TTC549 (cell line): ENCODE measurements at regions not wholly inside any gene's neighbourhood (a gene's known extent, or its start where the extent isn't known, plus 50 kb on each side); places are given as distances from the start of the nearest gene placed in this dataset.
"Not testable (repeated sequence)": the region's sequence is repeated elsewhere in the genome, so short reads cannot be mapped to it uniquely, and the experiment has no call there.

ENCODE experiments used
- FAIRE-seq: peaks from 2 replicates; lab custom pipeline; 2012; peaks lifted over from hg19 to GRCh38; lab: Jason Lieb, UNC

- FAIRE-seq: no peak
These were observed 1072.9 kb downstream of the REEP3 start for GRCh38 chr10:64594072-64594471.

GRCh38 chr10:64598600-64598999 lies 1077.4 kb downstream of the REEP3 start:
- FAIRE-seq: no peak

DNA sequence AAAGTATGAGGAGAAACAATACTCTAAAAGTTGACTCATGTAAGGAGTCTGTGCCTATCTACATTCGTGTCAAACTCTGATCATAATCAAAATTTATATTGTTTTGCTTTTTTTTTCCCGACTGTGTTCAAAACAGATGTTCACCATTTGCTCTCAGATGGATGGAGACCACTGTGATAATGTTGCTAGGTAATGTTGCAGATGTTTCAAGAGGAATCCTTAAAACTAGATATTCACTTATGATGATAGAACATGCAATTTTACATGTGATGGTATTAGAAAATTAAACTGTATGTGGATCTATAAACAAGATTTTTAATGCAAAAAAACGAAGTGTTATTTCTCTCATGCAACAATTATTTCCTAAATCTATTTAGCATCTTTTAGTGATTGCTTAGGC lies 1080.1 kb downstream of the REEP3 start:
- FAIRE-seq: no peak

DNA sequence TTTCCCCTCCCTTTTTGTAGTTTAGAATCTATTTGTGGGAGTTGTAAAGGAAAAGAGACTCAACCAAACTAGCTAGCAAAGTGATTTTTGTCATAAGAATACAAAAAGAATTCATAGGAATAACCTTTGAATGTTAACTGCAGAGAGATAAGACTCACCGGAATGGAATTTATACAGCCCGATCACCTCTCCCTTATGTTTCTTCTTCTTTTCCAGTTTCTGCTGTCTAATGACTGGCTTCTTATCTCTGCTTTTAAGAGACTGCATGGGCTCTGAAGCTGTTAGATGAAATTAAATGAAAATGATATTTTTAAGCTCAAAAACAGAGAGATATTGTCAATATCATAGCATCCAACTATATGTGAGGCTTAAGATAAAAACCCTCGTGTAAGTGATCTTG lies 1095.9 kb downstream of the REEP3 start:
- no peak for FAIRE-seq

- FAIRE-seq: no peak
These were observed 1097.9 kb downstream of the REEP3 start for GRCh38 chr10:64619102-64619501.

DNA sequence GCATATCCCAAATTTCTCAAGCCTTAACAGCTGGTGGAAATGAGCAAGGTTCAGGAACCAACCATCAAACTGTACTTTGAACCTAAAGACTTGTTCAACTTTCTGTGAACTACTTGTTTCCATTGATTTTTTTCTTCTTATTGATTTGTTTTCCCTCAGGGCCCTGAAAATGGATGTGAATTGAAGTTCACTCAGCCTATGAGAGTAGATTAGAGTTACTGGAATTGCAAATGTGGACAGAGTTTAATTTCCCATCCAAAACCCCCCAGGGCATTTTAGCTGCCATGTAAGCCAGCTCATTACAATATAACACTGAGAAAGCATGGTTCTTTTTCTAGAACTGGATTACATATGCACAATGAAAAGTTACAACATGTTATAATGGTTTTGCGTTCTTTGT lies 1105.7 kb downstream of the REEP3 start:
- no peak for FAIRE-seq

DNA sequence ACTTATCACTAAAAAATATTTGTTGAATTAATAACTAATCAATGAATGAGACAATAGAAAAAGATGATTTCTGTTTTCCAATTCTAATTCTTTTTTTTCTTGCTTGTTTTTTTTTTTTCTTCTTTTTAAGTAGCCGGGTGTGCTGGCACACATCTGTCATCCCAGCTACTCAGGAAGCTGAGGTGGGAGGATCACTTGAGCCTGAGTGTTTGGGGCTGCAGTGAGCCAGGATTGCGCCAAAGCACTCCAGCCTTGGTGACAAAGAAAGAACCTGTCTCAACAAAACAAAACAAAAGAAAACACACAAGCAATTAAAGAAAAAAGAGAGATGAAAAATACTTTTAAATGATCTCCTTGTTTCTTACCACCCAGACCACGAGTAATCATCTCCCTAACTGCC lies 1109.3 kb downstream of the REEP3 start:
- no peak for FAIRE-seq

- no peak for FAIRE-seq
These were observed 1114.7 kb downstream of the REEP3 start for GRCh38 chr10:64635906-64636305.

DNA sequence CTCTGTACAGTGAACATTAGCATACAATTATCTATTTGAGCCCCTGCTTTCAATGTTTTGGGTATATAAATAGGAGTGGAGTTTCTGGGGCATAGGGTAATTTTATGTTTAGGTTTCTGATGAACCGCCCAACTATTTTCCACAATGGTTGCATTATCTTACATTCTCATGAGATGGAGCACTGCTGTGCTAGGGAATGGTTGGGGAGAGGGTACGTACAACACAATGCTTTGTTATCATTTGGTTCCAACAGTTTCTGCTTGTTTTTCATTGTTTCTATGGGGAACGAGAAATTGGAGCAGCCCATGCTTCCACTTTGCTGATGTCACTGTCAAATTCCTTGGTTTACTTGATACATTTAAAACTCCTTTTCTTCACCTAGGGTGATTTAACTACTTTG lies 1115.3 kb downstream of the REEP3 start:
- FAIRE-seq: no peak

DNA sequence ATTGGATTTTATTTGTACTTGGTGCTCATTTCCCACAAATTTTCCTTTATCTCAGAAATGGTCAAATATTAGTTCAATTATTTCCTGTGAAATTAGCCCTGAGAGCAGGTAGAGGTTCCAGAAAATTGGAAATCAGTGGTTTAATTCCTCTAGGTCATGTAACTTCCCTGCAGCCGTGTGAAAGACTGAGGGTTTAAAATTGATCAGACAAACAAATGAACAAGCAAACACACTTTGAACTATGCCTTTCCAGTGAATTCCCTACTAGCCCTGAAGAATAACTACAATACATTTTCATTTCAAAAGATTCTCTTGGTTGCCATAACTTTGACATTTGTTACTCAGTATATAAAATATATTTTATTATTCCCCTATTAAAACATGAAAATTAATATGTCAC lies 1116.7 kb downstream of the REEP3 start:
- FAIRE-seq: no peak

- no peak for FAIRE-seq
These were observed 1127.7 kb downstream of the REEP3 start for GRCh38 chr10:64648915-64649314.

DNA sequence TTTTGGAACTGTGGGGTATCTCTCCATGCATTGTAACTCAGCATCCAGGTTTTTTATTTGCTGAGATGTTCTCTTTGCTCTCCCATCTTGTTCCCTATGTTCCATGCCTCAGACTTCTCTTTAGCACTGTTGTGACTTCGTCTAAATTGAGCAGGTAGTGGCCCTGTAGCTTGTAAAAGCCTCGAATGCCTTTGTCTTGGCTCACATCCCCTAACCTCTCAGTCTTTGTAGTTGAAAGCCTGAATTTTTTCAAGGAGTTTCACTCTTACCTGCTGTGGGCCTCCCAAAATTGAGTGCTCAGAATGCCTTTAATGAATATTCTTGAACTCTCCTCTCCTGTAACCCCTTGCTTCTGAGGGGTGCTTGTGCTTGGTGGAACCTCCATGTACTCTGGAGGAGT lies 1137.3 kb downstream of the REEP3 start:
- no peak for FAIRE-seq

GRCh38 chr10:64659311-64659710 lies 1138.1 kb downstream of the REEP3 start:
- no peak for FAIRE-seq

DNA sequence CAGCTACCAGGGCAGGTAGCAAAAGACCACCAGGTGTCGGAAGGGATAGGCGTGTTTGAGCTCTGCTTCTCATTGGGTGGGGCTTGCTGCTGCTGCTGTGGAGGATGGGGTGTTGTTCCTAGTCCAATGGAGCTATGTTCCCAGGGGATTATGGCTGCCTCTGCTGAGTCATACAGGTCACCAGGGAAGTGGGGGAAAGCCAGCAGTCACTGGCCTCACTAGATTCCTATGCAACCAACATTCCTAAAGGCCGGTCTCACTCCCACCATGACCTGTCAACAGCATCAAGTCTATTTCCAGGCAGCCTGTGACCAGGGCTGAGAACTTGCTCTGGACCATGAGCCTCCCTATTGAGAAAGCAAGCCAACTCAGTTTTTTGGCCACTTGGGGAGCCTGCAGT lies 1160.8 kb downstream of the REEP3 start:
- FAIRE-seq: no peak

DNA sequence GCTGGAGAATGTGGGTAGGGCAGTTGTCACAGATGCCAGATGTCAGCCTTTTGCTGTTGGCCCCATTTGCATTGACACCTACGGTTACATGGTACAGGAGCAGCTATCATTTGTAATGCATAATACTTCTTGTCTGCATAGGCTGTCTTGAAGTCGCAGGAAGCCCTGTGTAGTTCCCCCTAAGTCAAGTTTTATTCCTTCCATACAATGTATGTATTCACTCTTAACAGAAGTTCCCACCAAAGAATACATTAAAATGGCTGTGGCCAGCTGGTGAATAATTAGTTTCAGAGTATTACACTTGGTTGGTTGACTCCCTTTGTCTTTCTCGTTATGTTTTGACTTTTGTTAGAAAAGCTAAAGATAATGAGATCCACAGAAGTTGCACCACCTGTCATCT lies 1169.0 kb downstream of the REEP3 start:
- FAIRE-seq: no peak

GRCh38 chr10:64699244-64699643 lies 1178.0 kb downstream of the REEP3 start:
- no peak for FAIRE-seq

- FAIRE-seq: not testable (repeated sequence)
These were observed 1180.9 kb downstream of the REEP3 start for GRCh38 chr10:64702086-64702485.

DNA sequence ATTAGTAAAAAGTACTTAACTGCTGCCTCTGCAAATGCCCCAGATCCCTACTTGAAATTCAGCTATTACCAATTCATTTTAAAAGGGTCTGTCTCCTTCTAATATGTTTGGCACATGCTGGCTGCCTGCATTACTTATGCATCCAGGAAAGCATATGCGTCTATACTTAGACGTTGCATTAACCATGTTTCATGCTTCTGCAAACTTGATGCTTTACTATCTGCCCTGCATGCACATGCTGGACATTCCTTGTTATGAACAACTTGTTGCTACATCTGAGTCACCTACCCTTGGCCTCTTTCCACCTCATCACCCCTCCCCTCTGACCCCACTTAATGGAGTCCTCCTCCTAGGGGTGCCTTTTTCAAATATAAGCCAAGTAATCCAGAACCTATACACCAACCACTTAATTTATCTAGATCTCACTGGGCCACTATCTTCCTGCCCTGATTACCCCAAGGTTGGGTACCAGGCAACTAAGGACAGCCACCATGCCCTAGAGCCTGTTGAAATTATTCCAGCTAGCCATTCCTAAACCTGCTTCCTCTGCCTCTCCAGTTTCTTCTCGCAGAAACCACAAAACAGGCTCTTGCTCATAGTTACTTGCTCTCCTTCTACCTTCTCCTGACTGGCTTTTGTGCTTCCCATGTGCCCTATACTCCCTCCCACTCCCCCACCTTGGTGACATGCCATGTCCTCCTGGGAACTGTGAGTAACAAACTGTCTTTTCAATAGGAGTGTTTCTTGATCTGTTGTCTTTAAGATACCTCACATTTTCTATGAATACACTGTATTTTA lies 1187.9 kb downstream of the REEP3 start:
- FAIRE-seq: no peak

- FAIRE-seq: no peak
These were observed 1205.3 kb downstream of the REEP3 start for GRCh38 chr10:64726466-64726865.

DNA sequence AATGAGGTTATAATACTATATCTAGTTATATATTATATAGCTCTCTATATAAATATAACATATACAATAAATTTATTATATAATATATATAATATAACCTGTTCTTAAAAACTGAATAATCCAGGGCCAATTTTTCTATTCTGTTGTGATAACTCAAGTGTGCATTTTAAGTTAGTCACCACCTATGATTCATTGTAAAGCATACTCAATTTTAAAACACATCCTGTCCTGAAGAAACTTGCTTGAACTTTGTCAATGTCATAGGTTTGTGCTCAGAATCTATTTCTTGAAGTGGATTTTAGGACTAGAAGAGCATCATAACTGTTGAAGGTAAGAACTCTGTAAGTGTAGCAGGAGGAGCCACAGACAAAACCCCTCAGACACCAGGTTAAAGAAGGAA lies 1209.8 kb downstream of the REEP3 start:
- FAIRE-seq: no peak

DNA sequence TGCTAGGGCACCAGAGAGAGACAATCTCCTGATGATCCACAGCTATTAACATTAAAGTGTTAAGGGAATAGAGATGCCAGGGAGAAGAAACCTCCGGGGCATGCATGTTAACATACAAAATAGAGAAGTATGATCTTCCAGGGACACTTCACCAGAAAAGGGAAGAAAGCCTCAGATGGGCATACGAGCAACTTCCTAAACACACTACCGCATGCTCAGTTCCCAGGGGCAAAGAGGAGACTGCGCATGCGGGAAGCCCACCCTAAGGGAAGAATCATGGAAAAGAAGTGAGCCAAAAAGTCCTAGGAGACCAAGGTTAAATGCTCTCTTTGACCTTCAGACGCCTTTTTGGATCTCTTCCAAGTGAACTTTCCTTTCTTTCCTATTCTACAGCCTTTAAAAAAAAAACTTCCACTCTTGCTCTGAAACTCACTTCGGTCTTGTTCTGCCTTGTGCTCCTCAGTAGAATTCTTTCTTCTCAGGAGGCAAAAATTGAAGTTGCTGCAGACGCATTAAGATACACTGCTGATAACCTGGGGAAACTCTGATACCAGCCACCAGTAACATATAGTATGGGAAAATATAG lies 1211.3 kb downstream of the REEP3 start:
- no peak for FAIRE-seq

- FAIRE-seq: no peak
These were observed 1212.8 kb downstream of the REEP3 start for GRCh38 chr10:64733980-64734379.

- no peak for FAIRE-seq
These were observed 1217.3 kb downstream of the REEP3 start for GRCh38 chr10:64738462-64738861.

- FAIRE-seq: no peak
These were observed 1224.4 kb downstream of the REEP3 start for GRCh38 chr10:64745565-64745964.
